Pancreas (tissue), 10 donors: ENCODE measurements at regions not wholly inside any gene's neighbourhood (a gene's known extent, or its start where the extent isn't known, plus 50 kb on each side); places are given as distances from the start of the nearest gene placed in this dataset.

Experiments
- ATAC-seq, 4 donors: fragments of 200-7000 bp; cut with Tn5 transposase; one replicate each; pipeline versions ENCODE4 v1.8.0 to v1.9.1; 2020; ENCODE audit warnings: mild to moderate bottlenecking in 4 of 4, moderate library complexity in 4 of 4
- DNase-seq, 6 donors: peaks; one replicate each; pipeline ENCODE4 v3.0.0-alpha.2; 2020
- FAIRE-seq: peaks from 2 replicates; lab custom pipeline; 2012; peaks lifted over from hg19 to GRCh38; lab: Jason Lieb, UNC
- H3K27ac ChIP-seq, 4 donors: fragments of 200-600 bp; sonication (generic); 1 replicate in 3 of 4; 2 replicates in 1 of 4; pipeline versions ENCODE4 v1.5.0 to v1.8.0; 2020
- H3K27me3 ChIP-seq, 4 donors: fragments of 200-600 bp; one replicate each; pipeline ENCODE4 v1.8.0; 2021
- H3K36me3 ChIP-seq, 3 donors: fragments of 200-600 bp; sonication (generic) in 1 of 3; one replicate each; pipeline versions ENCODE4 v1.5.0 to v1.8.0; 2020 to 2021
- H3K4me1 ChIP-seq, 3 donors: fragments of 200-600 bp; one replicate each; pipeline ENCODE4 v1.8.0; 2021
- H3K4me3 ChIP-seq, 4 donors: fragments of 200-600 bp; sonication (generic) in 2 of 4; one replicate each; pipeline versions ENCODE4 v1.5.0 to v1.8.0; 2020 to 2021
- H3K9me3 ChIP-seq, 4 donors: fragments of 200-600 bp; one replicate each; pipeline ENCODE4 v1.8.0; 2021
- CTCF ChIP-seq, 4 donors: fragments of 200-600 bp; sonication (generic) in 3 of 4; IDR thresholded peaks; one replicate each; pipeline versions ENCODE4 v1.5.0 to v1.8.0; 2021; ENCODE audit warnings: antibody characterized with exemption in 4 of 4
- WGBS, 2 donors: extraction: QIAGEN DNeasy Blood & Tissue Kit; methylation state at CpG; one replicate each; pipeline ENCODE4 v1.1.7; 2013; 5-methylcytosine and 5-hydroxymethylcytosine counted together
- intact Hi-C, 3 donors: fragments of 100-400 bp; cut with DNase I; formaldehyde crosslinking; loops; one replicate each; pipeline versions ENCODE4 v1.11.1 to v1.14.2; 2022
- donor health status: healthy with polysubstance abuse.
- donor health status: DM: no; HTN: no; CAD: no; lungs with moderate emphysema.
- donor health status: DM: no; HTN: no; CAD: no.
- donor health status: control.
- donor health status: control.
- donor health status: Bipolar disorder and iron deficiency.
- donor health status: DM: yes; HTN: yes; CAD: no.
- donor health status: DM: no; HTN: no; CAD: no.
- donor health status: DM: no; HTN: no; CAD: no.
- donor health status: DM: yes; HTN: yes; CAD: no.

GRCh38 chr4:182102576-182102975 is 140.6 kb upstream of the TENM3 start:
- TF ChIP-seq CTCF (IDR thresholded peaks at IDR 0.05) = no peak
- Histone ChIP-seq H3K36me3 (no peaks in the 10 kb centered on the region), H3K27ac (no peak overlapping the region), H3K9me3 (no peaks in the 10 kb centered on the region), H3K4me3 (no peak overlapping the region), H3K4me1 (no peaks in the 10 kb centered on the region), H3K27me3 (no peaks in the 10 kb centered on the region)
- ATAC-seq (no peak), FAIRE-seq (no peak), DNase-seq (no peak)
- intact Hi-C loops = no loop called here
- 22 to 27% methylated on average over 3 of the region's 3 CpGs for WGBS, 2 donors

- Histone ChIP-seq H3K9me3 (no peaks in the 10 kb centered on the region), H3K27ac (no peak overlapping the region), H3K4me3 (no peak overlapping the region), H3K4me1 (no peaks in the 10 kb centered on the region), H3K36me3 (no peaks in the 10 kb centered on the region), H3K27me3 (no peaks in the 10 kb centered on the region)
- intact Hi-C loops = no loop called here
- ATAC-seq (no peak), FAIRE-seq (no peak), DNase-seq (no peak)
- TF ChIP-seq CTCF (IDR thresholded peaks at IDR 0.05) = no peak
- 35 to 41% methylated on average over 5 of the region's 5 CpGs for WGBS, 2 donors
Measured at GRCh38 chr4:182103614-182104319, 139.4 kb upstream of the TENM3 start.

- intact Hi-C loops = no loop called here
- TF ChIP-seq CTCF (IDR thresholded peaks at IDR 0.05) = no peak
- FAIRE-seq = no peak
- no peaks in the 10 kb centered on the region for H3K9me3 ChIP-seq
- H3K27ac ChIP-seq = no peak overlapping the region
- no peaks in the 10 kb centered on the region for H3K27me3 ChIP-seq
- 88 to 95% methylated on average over 7 of the region's 7 CpGs for WGBS, 2 donors
- DNase-seq = no peak
- no peak overlapping the region for H3K4me3 ChIP-seq
- no peaks in the 10 kb centered on the region for H3K4me1 ChIP-seq
- H3K36me3 ChIP-seq = no peaks in the 10 kb centered on the region
- no peak for ATAC-seq
Measured at GRCh38 chr4:182105416-182105815, 137.8 kb upstream of the TENM3 start.

- H3K36me3 ChIP-seq = no peaks in the 10 kb centered on the region
- ATAC-seq (no peak), DNase-seq (no peak), FAIRE-seq (no peak)
- no peaks in the 10 kb centered on the region for H3K27me3 ChIP-seq
- H3K9me3 ChIP-seq = no peaks in the 10 kb centered on the region
- no peak overlapping the region for H3K27ac ChIP-seq
- H3K4me1 ChIP-seq = no peaks in the 10 kb centered on the region
- 49 to 58% methylated on average over 8 of the region's 8 CpGs for WGBS, 2 donors
- intact Hi-C loops = no loop called here
- H3K4me3 ChIP-seq = no peak overlapping the region
- no peak for TF ChIP-seq CTCF (IDR thresholded peaks at IDR 0.05)
Measured at GRCh38 chr4:182107931-182108330, 135.3 kb upstream of the TENM3 start.

- intact Hi-C loops = no loop called here
- no peaks in the 10 kb centered on the region for H3K4me1 ChIP-seq
- H3K9me3 ChIP-seq = no peaks in the 10 kb centered on the region
- no peak for ATAC-seq
- H3K4me3 ChIP-seq = no peak overlapping the region
- FAIRE-seq = no peak
- DNase-seq = no peak
- H3K27ac ChIP-seq = no peak overlapping the region
- no peaks in the 10 kb centered on the region for H3K27me3 ChIP-seq
- 87 to 100% methylated on average over 1 of the region's 1 CpG for whole genome bisulfite sequencing, 2 donors
- no peaks in the 10 kb centered on the region for H3K36me3 ChIP-seq
- TF ChIP-seq CTCF (IDR thresholded peaks at IDR 0.05) = no peak
Measured at GRCh38 chr4:182111586-182111985, 131.6 kb upstream of the TENM3 start.
